H1 (cell line): ENCODE measurements at regions not wholly inside any gene's neighbourhood (a gene's known extent, or its start where the extent isn't known, plus 50 kb on each side); places are given as distances from the start of the nearest gene placed in this dataset.

Source experiments
- BCL11A ChIP-seq, 2 experiments: IDR thresholded peaks; one replicate each; pipeline ENCODE4 v1.6.1; 2011; ENCODE audit warnings: low read depth in 2 of 2, low read length in 2 of 2, mild to moderate bottlenecking in 2 of 2
- CEBPB ChIP-seq: IDR thresholded peaks from 2 replicates; pipeline ENCODE4 v1.6.1; 2012; ENCODE audit warnings: low read depth, low read length
- CREB1 ChIP-seq: IDR thresholded peaks from 2 replicates; pipeline ENCODE4 v1.6.1; 2012; ENCODE audit warnings: inconsistent platforms
- EP300 ChIP-seq, 2 experiments: IDR thresholded peaks; 1 replicate in 1 of 2; 2 replicates in 1 of 2; pipeline ENCODE4 v1.6.1; 2011 to 2012; ENCODE audit warnings: low read depth in 2 of 2, low read length in 2 of 2, mild to moderate bottlenecking in 2 of 2, borderline replicate concordance in 1 of 2, inconsistent platforms in 1 of 2, moderate library complexity in 1 of 2
- EZH2 ChIP-seq: fragments of 200-600 bp; sonication (generic); IDR thresholded peaks from 2 replicates; pipeline ENCODE4 v1.7.1; 2012; ENCODE audit warnings: low read depth, mild to moderate bottlenecking, moderate library complexity, low read length, inconsistent platforms; ENCODE audit not compliant: severe bottlenecking
- KDM1A ChIP-seq: fragments of 200-600, 300-600 bp; sonication (generic); IDR thresholded peaks from 2 replicates; pipeline ENCODE4 v1.7.1; 2016; ENCODE audit warnings: mild to moderate bottlenecking, low read length, borderline replicate concordance
- POLR2A ChIP-seq, 2 experiments: IDR thresholded peaks; 1 replicate in 1 of 2; 2 replicates in 1 of 2; pipeline ENCODE4 v1.6.1; 2011; ENCODE audit warnings: low read depth in 2 of 2, low read length in 2 of 2, mild to moderate bottlenecking in 2 of 2; ENCODE audit errors: control extremely low read depth in 1 of 2
- SP1 ChIP-seq: IDR thresholded peaks from 2 replicates; pipeline ENCODE4 v1.6.1; 2011; ENCODE audit warnings: low read depth, low read length
- TAF1 ChIP-seq: IDR thresholded peaks from 2 replicates; pipeline ENCODE4 v1.6.1; 2011; ENCODE audit warnings: mild to moderate bottlenecking, low read depth, low read length
- TBP ChIP-seq: IDR thresholded peaks from 2 replicates; pipeline ENCODE4 v1.6.1; 2011; ENCODE audit warnings: low read depth, low read length, improper control_type of control experiment
- TF ChIP-seq, protein P1 (sequence below), 3 experiments: IDR thresholded peaks; 1 replicate in 2 of 3; 2 replicates in 1 of 3; pipeline versions ENCODE4 v1.5.1 to v1.6.1; 2011; ENCODE audit warnings: low read length in 3 of 3, mild to moderate bottlenecking in 3 of 3, inconsistent platforms in 2 of 3, low read depth in 1 of 3, moderate library complexity in 1 of 3; ENCODE audit not compliant: insufficient read depth in 1 of 3; ENCODE audit errors: control extremely low read depth in 1 of 3

DNA sequence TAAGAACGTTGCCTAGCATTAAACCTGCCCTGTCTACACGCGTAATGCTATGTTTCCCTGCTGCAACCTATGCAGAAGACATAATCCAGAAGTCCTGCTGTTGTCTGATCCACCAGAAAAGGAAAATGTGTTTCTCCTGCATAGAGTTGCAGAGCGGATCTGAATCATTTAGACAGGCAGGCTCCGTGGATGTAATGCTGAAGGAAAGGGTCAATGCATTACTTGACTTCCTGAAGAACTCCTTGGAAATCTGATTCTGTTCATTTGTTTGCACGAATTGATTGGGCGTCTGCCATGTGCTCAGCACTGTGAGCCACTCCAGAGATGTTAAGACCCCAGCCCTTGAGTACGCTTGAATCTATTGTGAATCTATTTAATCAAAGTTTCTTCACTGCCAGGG lies 83.4 kb downstream of the FOXL1 start:
- no peak for TF ChIP-seq CREB1
- no peak for TF ChIP-seq POLR2A (IDR thresholded peaks at IDR 0.05; ENCODE audit: control extremely low read depth in 1 of 2, low read depth in 2 of 2, low read length in 2 of 2)
- no peak for TF ChIP-seq TAF1
- no peak for TF ChIP-seq KDM1A
- no peak for TF ChIP-seq BCL11A (IDR thresholded peaks at IDR 0.05; ENCODE audit: low read depth in 2 of 2, low read length in 2 of 2)
- no peak for TF ChIP-seq TBP
- TF ChIP-seq SP1, result no peak
- TF ChIP-seq, protein P1, sequence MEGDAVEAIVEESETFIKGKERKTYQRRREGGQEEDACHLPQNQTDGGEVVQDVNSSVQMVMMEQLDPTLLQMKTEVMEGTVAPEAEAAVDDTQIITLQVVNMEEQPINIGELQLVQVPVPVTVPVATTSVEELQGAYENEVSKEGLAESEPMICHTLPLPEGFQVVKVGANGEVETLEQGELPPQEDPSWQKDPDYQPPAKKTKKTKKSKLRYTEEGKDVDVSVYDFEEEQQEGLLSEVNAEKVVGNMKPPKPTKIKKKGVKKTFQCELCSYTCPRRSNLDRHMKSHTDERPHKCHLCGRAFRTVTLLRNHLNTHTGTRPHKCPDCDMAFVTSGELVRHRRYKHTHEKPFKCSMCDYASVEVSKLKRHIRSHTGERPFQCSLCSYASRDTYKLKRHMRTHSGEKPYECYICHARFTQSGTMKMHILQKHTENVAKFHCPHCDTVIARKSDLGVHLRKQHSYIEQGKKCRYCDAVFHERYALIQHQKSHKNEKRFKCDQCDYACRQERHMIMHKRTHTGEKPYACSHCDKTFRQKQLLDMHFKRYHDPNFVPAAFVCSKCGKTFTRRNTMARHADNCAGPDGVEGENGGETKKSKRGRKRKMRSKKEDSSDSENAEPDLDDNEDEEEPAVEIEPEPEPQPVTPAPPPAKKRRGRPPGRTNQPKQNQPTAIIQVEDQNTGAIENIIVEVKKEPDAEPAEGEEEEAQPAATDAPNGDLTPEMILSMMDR (IDR thresholded peaks at IDR 0.05; ENCODE audit: control extremely low read depth in 1 of 3, insufficient read depth in 1 of 3, low read depth in 1 of 3, low read length in 3 of 3), result no peak
- no peak for TF ChIP-seq EP300 (IDR thresholded peaks at IDR 0.05; ENCODE audit: borderline replicate concordance in 1 of 2, low read depth in 2 of 2, low read length in 2 of 2)
- no peak for TF ChIP-seq EZH2
- TF ChIP-seq CEBPB, result no peak
